ENCODE measurements at regions not wholly inside any gene's neighbourhood (a gene's known extent, or its start where the extent isn't known, plus 50 kb on each side); places are given as distances from the start of the nearest gene placed in this dataset.

DNA sequence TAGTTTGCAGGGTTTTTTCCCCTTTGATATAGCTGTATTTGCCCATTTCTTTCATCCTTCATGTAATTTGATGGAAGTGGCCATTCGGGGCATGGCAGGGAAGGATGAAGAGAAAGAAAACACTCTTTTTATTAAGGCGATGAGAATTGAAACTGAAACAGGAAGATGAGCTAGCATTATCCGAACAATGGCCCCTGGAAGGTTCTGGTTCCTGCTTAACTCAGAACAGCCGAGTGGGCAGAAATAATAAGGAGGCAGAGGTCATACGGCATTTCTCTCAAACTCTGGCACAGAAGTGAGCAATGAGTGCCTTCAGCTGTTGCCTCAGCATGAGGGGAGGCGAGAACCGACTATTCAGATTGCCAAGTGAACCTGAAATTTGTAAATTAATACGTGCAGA, 113.2 kb upstream of the MYO3A start:
- ChIA-PET POLR2A (ENCODE audit: unreplicated experiment) (no interaction called here), CTCF (no interaction called here)
- H3K9ac ChIP-seq (ENCODE audit: low read length): no peak overlapping the region
- H3F3A ChIP-seq (ENCODE audit: low read length, unreplicated experiment): no peaks in the 10 kb centered on the region
- H3K4me1 ChIP-seq (ENCODE audit: insufficient read depth, low read length): no peaks in the 10 kb centered on the region
- TF ChIP-seq, protein P1, sequence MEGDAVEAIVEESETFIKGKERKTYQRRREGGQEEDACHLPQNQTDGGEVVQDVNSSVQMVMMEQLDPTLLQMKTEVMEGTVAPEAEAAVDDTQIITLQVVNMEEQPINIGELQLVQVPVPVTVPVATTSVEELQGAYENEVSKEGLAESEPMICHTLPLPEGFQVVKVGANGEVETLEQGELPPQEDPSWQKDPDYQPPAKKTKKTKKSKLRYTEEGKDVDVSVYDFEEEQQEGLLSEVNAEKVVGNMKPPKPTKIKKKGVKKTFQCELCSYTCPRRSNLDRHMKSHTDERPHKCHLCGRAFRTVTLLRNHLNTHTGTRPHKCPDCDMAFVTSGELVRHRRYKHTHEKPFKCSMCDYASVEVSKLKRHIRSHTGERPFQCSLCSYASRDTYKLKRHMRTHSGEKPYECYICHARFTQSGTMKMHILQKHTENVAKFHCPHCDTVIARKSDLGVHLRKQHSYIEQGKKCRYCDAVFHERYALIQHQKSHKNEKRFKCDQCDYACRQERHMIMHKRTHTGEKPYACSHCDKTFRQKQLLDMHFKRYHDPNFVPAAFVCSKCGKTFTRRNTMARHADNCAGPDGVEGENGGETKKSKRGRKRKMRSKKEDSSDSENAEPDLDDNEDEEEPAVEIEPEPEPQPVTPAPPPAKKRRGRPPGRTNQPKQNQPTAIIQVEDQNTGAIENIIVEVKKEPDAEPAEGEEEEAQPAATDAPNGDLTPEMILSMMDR (conservative IDR thresholded peaks at IDR 0.05; ENCODE audit: low read depth, low read length): no peak
- TF ChIP-seq EZH2phosphoT487 (IDR thresholded peaks at IDR 0.05; ENCODE audit: borderline replicate concordance, low read length) (no peak), EZH2 (IDR thresholded peaks at IDR 0.05; ENCODE audit: low read length, unreplicated experiment) (no peak)
- no peaks in the 10 kb centered on the region for H4K20me1 ChIP-seq (ENCODE audit: low read length)
- no peaks in the 10 kb centered on the region for H3K27me3 ChIP-seq (ENCODE audit: low read length)
- H2AFZ ChIP-seq (ENCODE audit: low read length): no peak overlapping the region
- no peaks in the 10 kb centered on the region for H3K36me3 ChIP-seq (ENCODE audit: low read depth, low read length)
- BruUV-seq (replicated peaks): no TSS peak
- ATAC-seq: no peak
- no peak for DNase-seq
- intact Hi-C loops (cut with micrococcal nuclease): no loop called here
- H3K27ac ChIP-seq (ENCODE audit: low read length): no peak overlapping the region
- H3K4me3 ChIP-seq (ENCODE audit: low read length): no peak overlapping the region
- H3K79me2 ChIP-seq (ENCODE audit: low read length): no peaks in the 10 kb centered on the region
- H3K9me2 ChIP-seq (replicated peaks; ENCODE audit: low read length): no peaks in the 10 kb centered on the region
- no peaks in the 10 kb centered on the region for H3K9me3 ChIP-seq (ENCODE audit: low read length)
- H3K4me2 ChIP-seq (ENCODE audit: low read length): no peak overlapping the region

DNA sequence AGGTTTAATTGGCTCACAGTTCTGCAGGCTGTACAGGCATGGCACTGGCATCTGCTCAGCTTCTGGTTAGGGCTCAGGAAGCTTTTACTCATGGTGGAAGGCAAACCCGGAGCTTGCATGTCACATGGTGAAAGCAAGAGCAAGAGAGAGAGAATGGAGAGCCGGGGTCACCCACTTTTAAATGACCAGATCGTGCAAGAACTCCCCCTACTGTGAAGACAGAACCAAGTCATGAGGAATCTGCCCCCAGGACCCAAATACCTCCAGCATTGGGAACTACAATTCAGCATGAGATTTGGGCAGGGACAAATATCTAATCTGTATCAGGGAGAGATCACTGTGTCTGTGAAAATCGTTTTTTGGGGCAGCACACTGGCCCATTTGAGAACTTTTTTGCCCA, 110.0 kb upstream of the MYO3A start:
- Histone ChIP-seq H2AFZ (ENCODE audit: low read length) (no peak overlapping the region), H3K4me3 (ENCODE audit: low read length) (no peak overlapping the region), H3K4me2 (ENCODE audit: low read length) (no peak overlapping the region), H3K9ac (ENCODE audit: low read length) (no peak overlapping the region), H3K79me2 (ENCODE audit: low read length) (no peaks in the 10 kb centered on the region), H4K20me1 (ENCODE audit: low read length) (no peaks in the 10 kb centered on the region), H3K27me3 (ENCODE audit: low read length) (no peaks in the 10 kb centered on the region), H3K9me2 (replicated peaks; ENCODE audit: low read length) (no peaks in the 10 kb centered on the region), H3K9me3 (ENCODE audit: low read length) (no peaks in the 10 kb centered on the region), H3K27ac (ENCODE audit: low read length) (no peak overlapping the region), H3K4me1 (ENCODE audit: insufficient read depth, low read length) (no peaks in the 10 kb centered on the region), H3K36me3 (ENCODE audit: low read depth, low read length) (no peaks in the 10 kb centered on the region), H3F3A (ENCODE audit: low read length, unreplicated experiment) (no peaks in the 10 kb centered on the region)
- no peak for TF ChIP-seq EZH2phosphoT487 (IDR thresholded peaks at IDR 0.05; ENCODE audit: borderline replicate concordance, low read length)
- TF ChIP-seq EZH2 (IDR thresholded peaks at IDR 0.05; ENCODE audit: low read length, unreplicated experiment): no peak
- TF ChIP-seq, protein P1 (conservative IDR thresholded peaks at IDR 0.05; ENCODE audit: low read depth, low read length): no peak
- DNase-seq: no peak
- POLR2A ChIA-PET (ENCODE audit: unreplicated experiment): no interaction called here
- no TSS peak for BruUV-seq (replicated peaks)
- intact Hi-C loops (cut with micrococcal nuclease): no loop called here
- CTCF ChIA-PET: no interaction called here
- no peak for ATAC-seq

DNA sequence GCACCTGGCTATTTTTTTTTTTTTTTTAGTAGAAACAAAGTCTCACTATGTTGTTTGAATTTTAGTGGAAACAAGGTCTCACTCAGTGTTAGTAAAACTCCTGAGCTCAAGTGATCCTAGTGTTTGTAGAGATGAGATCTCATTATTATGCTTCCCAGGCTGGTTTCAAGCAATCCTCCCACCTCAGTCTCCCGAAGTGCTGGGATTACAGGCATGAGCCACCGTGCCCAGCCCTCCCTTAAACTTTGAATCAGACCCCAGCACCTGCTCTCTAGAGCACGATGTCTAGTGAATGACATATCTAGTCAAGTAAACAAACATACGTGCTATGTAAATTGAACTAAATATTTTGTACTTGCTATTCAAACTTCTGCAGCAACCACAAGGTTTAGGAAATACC, 105.6 kb upstream of the MYO3A start:
- ChIA-PET POLR2A (ENCODE audit: unreplicated experiment) (no interaction called here), CTCF (no interaction called here)
- intact Hi-C loops (cut with micrococcal nuclease): no loop called here
- H3F3A ChIP-seq (ENCODE audit: low read length, unreplicated experiment): no peaks in the 10 kb centered on the region
- H3K79me2 ChIP-seq (ENCODE audit: low read length): no peaks in the 10 kb centered on the region
- H3K9me3 ChIP-seq (ENCODE audit: low read length): no peaks in the 10 kb centered on the region
- H4K20me1 ChIP-seq (ENCODE audit: low read length): no peaks in the 10 kb centered on the region
- no peak overlapping the region for H3K9ac ChIP-seq (ENCODE audit: low read length)
- no peaks in the 10 kb centered on the region for H3K9me2 ChIP-seq (replicated peaks; ENCODE audit: low read length)
- ATAC-seq (no peak), DNase-seq (no peak)
- no peak overlapping the region for H2AFZ ChIP-seq (ENCODE audit: low read length)
- H3K4me2 ChIP-seq (ENCODE audit: low read length): no peak overlapping the region
- no peak overlapping the region for H3K4me3 ChIP-seq (ENCODE audit: low read length)
- BruUV-seq (replicated peaks): no TSS peak
- TF ChIP-seq, protein P1 (conservative IDR thresholded peaks at IDR 0.05; ENCODE audit: low read depth, low read length): no peak
- no peak for TF ChIP-seq EZH2 (IDR thresholded peaks at IDR 0.05; ENCODE audit: low read length, unreplicated experiment)
- TF ChIP-seq EZH2phosphoT487 (IDR thresholded peaks at IDR 0.05; ENCODE audit: borderline replicate concordance, low read length): no peak
- no peaks in the 10 kb centered on the region for H3K36me3 ChIP-seq (ENCODE audit: low read depth, low read length)
- no peaks in the 10 kb centered on the region for H3K4me1 ChIP-seq (ENCODE audit: insufficient read depth, low read length)
- no peak overlapping the region for H3K27ac ChIP-seq (ENCODE audit: low read length)
- H3K27me3 ChIP-seq (ENCODE audit: low read length): no peaks in the 10 kb centered on the region

Measured in PC-3 (cell line).